ENCODE measurements at regions not wholly inside any gene's neighbourhood (a gene's known extent, or its start where the extent isn't known, plus 50 kb on each side); places are given as distances from the start of the nearest gene placed in this dataset.
"Not testable (repeated sequence)": the region's sequence is repeated elsewhere in the genome, so short reads cannot be mapped to it uniquely, and the experiment has no call there.

DNA sequence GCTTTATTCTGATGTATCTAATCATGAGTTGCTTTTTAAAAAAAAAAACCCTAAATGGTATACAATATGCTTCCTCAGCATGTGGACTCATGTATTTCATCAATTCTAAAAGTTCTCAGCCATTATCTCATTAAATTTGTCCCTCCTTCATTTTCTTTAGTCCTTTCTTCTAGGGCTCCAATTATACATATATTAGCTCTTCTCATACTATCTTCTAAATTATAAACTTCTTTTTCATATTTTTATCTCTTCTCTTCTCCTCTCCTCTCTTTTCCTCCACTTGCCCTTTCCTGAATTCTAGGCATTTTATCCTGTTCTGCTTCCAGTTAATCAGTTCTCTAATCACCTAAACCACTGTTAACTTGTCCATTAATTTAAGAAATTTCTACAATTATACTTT is 55.0 kb upstream of the IL33 start:
- no peak for DNase-seq

DNA sequence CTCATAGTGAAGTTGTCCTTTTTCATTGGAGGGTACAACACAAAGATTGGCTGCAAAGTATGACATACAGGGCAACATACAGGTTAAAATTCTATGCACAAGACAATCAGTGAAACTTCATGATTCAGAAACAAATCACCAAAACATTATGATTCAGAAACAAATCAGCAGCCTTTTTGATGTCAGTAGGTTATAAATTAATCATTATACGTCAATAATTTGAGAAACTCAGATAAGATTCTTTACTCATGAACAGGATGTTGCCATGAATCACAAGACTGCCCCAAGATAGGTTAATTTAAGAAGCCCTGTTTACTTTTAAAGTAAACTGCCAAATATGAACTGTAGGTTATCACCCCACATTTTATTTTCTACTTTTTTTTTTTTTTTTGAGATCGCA is 62.2 kb upstream of the IL33 start:
- no peak for DNase-seq

DNA sequence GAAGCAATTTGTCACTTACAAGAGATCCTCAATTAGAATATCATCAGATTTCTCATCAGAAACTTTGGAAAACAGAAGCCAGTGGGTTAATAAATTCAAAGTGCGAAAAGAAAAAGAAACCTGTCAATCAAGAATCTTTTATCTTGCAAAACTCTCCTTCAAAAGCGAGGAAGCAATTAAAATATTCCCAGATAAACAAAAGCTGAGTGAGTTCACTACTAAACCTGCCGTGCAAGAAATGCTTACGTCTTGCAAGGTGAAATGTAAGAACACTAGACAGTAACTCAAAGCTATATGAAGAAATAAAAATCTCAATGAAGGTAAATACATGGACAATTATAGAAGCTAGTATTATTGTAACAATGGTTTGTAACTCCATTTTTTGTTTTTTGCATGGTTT is 62.8 kb upstream of the IL33 start:
- no peak for DNase-seq

DNA sequence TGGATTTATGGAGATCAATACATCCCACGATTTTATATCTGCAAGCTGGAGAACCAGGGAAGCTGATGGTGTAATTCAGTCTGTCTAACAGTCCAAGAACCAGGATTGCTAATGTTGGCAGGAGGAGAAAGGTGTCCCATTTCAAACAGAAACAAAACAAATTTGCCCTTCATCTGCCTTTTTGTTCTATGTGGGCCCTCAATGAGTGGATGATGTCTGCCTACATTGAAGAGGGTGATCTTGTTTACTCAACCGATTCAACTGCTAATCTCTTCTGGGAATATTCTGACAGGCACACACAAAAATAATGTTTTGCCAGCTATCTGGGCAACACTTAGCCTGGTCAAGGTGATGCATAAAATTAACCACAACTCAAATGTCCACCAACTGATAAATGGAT is 65.1 kb upstream of the IL33 start:
- DNase-seq = no peak

DNA sequence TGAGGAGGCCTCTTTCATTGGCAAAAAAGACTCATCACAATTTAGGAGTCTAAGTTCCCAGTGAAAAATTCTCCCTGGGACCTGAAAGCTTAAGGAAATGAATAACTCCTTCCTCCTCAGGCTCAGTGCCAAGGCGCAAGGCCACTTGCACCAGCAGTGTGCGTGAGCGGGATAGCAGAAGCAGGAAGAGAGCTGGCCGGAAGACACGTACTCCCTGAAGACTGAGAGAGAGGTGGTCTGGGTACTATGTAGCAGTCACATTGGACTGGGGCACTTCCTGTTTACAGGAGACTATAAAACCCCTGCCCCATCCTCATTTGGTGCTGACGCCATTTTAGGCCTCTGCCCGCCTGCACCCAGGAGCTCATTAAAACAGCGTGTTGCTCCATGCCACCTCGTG is 66.3 kb upstream of the IL33 start:
- no peak for DNase-seq

DNA sequence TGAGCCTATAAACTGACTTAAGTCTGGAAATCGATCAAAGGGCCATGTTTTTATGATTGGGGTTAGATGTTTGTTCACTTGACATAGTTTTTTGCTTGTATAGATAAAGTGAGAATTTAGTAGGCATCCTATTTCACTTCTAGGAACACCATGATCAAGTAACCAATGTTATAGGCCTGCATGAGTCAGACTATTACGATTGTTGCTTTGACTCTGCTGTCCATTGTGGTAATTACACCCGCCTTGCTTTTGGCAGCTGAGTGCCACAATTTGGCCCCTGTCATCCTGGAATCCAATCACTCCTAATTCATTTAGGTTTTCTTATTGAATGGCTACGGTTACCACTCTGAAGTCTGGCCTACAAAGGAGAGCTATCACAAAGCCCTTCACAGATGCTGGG is 67.8 kb upstream of the IL33 start:
- no peak for DNase-seq

DNA sequence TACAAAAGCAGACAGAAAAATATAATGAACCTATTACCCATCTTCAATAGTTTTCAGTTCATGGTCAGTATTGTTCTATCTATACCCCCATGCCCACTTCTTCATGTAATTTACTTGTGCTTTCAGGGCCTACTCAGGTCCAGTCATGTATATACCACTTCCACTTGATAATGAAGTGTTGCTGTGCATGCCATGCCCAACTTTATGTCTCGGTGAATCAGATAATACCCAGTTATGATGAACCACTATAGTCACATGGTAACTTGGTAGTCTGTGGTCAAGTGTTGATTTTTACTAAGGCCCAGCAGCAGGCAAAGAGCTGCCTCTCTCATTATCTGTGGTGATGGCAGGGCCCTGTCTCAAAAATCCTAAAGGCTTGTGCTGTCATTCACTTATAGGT is 70.7 kb upstream of the IL33 start:
- no peak for DNase-seq

DNA sequence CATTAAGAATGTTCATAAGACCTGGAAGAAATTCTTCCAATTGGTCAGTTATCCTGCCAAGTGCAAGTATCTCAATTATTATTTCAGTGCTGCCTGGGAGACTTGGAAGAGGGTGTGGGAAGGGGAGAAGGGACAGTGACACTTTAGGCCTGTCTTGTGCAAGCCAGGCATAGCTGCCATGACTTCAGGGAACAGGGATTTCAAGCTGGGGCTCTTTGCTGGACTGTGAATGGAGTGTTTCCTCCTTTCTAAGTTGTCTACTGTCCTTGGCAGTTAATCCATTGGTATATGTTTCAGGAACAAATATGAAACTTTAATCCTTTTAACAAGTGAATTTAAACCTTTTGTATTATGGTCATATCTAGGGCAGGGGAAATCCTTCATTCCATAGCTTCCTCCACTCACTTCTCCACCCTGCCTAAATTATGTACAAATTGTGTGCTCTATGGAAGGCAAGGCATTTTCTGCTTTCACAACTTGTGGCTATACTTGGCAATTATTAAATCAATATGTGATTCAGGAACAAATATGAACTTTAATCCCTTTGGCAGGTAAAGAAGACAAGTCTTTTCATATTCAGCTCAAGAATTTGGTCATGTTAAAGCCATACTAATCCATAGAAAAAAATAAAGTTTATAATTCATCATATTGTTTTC is 72.7 kb upstream of the IL33 start:
- DNase-seq = no peak

DNA sequence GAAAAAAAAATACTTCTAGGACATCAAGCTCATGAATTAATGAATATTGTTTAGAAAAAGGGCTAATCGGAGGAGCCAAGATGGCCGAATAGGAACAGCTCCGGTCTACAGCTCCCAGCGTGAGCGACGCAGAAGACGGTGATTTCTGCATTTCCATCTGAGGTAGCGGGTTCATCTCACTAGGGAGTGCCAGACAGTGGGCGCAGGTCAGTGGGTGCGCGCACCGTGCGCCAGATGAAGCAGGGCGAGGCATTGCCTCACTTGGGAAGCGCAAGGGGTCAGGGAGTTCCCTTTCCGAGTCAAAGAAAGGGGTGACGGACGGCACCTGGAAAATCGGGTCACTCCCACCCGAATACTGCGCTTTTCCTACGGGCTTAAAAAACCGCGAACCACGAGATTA is 79.8 kb upstream of the IL33 start:
- DNase-seq = not testable (repeated sequence)

DNA sequence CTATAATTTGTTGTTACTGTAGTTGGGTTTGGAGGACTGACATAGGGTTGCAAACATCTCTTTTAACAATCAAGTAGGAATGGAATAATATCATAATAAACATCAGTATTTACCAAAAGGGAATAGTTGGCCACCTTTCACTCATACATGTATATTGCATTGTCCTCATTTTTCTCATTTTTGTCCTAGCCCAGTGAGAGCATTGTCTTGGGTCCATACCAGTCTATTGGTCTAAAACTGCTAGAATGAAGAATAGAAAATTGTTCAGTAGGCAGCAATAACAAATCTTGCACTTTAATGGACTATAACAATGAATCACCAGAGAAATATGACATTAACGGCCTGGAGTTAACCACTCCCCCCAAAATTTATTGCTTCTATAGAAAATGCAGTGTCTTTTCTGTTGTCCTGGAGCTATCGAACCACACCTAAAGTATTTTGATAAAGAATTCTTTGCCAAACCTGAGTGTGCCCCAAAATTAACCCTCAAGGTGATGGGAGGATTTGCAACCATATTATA is 80.9 kb upstream of the IL33 start:
- no peak for DNase-seq

DNA sequence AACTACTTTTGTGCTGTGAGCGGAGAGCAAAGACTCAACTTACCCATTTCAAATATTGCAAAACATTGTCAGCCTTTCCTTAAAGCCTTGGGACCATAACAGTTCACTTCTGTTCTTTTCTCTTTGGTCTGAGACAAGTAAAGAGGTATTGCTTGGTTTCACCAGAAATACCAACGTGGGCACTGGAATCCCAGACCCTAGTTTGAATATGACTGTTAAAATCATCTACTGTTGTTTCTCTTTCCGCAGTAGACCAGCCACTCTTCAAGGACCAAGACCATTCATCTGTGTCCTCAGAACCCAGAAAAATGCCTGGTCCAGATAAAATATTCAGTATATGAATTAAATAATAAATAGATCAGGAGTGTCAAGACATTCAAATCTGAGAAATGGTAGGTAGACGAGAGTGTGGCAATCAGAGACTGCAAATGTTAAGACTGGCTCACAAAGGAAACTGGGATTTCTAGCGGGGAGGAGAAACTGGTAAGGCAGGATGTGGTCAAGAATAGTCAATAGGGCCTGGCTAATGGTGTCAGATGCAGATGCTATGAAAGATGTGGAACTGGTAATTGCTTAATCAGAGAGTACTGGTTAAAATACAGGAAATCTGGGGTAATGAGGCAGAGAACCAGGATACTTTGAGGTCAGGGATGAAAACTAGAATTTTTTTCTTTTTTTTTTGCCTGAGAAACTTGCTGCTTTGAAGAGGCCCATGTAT is 82.1 kb upstream of the IL33 start:
- no peak for DNase-seq

DNA sequence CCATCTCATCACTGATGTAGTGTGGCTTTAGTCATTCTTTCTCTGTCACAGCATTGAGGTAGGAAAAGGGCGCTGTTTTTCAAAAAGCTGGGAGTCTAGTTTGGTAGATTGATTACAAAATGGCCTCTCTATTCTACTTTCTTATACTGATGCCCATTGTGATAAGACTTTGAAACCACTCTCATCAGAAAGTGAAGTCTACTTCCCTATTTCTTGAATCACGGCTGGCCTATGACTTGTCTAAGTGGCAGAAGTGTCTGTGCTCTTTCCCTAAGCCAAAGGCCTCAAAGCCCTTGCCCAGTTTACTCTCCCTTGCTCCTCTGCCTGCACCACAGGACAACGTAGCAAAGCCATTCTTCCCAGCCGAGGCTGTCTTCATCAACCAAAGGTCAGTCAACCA is 83.0 kb upstream of the IL33 start:
- no peak for DNase-seq

DNA sequence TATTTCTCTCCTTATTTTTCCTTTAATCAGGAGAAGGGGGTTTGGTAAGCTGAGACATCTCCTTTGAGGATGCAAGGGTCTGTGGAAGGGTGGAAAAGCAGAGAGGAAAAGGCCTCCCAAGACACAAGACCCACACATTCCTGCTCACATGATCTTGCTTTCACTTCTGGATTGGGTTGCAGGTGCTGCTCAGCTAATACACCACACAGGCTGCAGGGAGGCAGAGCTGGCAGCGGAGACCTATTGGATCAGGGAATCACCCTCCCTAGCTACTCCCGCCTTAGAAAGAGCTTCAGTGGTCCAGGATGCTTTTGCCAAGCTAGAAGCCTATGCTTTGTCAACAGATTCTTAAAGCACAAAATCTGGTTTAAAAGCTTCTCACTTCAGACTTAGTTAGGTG is 87.6 kb upstream of the IL33 start:
- DNase-seq = no peak

DNA sequence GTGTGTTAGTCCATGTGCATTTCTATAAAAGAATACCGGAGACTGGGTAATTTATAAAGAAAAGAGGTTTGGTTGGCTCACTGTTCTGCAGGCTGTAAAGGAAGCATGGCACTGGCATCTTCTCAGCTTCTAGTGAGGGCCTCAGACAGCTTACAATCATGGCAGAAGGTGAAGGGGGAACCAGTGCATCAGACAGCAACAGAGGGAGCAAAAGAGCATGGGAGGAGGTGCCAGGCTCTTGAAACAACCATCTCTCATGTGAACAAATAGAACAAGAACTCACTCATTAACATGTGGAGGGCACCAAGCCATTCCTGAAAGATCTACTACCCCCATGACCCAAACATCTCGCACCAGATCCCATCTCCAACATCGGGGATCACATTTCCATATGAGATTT is 89.2 kb upstream of the IL33 start:
- DNase-seq = no peak

DNA sequence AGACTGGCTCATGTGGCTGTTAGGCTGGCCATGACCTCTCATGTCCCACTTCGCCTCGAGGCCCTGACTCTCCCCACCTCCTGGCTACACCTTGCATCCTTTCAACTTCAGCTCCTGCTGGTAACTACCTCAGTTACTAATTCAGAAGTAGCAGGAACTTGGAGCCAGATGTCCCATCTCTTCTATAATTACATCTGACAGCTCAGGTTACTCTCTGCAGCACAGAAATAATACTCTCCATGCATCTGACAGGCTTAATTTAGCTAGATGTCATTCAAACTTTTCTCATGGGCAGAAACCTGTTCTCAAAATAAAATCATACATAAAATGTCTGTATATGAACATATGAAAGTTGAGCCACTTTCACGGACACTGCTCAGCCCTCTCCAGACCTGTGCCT is 92.2 kb upstream of the IL33 start:
- no peak for DNase-seq

DNA sequence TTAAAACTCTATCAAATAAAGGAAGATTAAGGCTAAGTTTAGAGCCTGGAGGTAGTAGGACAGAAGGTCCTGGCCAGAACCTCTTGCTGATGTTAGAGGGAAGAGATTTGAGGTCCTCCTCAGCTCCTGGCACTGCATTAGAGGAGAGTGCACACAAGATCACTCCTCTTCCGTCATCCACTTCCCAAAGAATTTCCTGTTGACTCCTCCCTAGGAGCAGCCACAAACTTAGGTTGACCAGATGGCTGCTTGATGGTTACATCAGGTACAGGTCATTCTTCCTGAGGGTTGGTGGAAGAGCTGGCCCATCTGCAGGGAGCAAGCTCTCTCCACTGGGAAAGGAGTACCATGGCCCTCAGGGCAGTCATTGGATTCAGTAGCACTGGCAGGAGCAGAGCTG is 93.9 kb upstream of the IL33 start:
- no peak for DNase-seq

DNA sequence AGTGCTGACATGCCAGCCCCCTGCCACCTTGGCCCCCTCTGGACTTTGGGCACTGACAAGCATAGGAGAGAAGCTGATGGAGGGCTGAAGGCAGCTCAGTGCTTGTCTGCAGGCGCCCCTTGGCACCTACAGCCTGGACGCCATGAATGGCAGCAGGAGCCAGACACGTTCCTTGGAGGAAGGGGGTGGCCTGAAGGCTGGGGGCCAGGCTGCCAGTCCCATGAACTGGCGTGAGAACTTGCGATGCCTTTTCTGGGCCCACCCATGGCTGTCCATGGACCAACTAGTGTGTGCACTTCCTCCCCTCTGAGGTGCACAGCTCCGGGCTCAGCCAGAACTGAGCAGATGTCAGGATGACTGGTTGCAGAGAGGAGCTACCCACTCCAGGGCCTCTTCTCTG is 99.0 kb upstream of the RANBP6 start:
- no peak for DNase-seq

DNA sequence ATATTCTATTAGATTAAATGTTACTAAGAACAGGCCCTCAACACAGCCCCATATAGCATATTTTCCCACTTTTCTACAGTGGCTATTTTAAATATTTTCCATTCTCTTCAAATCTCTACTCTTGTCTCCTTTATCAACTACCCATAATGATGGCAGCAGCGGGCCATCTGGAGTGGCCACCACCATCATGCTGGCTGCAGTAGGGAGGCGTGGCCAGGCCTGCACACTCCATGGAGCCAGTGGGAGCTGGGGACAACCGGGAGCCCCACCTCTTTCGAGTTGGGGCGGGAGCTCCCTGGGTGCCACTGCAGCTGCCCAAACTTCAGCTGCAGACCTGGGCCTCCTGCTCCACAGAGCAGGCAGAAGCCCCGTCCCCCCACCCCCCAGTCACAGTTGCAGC is 98.4 kb upstream of the RANBP6 start:
- DNase-seq = no peak

DNA sequence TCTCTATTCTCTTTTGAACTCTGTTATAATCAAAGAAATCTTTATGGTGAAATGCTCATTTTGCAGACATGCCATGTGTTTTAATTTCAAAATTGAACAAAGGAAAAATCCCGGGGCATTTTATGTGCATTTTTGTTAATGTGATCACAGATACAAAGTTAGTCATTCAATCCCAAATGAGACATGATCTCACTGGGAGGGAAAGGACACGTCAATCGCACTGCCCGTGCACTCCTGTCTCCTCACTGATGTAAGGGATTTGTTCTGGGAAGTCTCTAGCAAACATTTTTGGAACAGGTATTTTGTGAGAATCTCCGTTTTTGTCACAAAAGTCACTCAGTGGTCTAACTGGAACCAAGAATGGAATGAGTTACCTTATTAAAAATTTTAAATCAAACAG is 97.9 kb upstream of the RANBP6 start:
- no peak for DNase-seq

DNA sequence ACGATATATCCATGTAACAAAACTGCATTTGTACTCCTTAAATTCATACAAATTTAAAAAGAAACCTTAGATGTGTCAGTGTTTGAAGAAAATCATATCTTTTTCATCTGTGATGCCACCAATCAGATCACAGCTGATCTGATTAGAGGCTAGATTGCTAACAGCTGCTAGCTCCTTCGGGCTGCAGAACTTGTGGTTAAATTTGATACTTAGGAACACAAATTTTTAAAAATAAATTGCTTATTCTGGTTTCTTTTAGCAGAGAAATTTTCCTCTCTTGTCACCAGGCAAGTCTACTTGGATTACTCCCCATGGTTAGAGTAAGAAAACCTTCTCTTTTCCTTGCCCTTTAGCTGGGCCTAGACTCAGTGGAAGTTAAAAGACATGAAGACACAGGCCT is 94.6 kb upstream of the RANBP6 start:
- no peak for DNase-seq

DNA sequence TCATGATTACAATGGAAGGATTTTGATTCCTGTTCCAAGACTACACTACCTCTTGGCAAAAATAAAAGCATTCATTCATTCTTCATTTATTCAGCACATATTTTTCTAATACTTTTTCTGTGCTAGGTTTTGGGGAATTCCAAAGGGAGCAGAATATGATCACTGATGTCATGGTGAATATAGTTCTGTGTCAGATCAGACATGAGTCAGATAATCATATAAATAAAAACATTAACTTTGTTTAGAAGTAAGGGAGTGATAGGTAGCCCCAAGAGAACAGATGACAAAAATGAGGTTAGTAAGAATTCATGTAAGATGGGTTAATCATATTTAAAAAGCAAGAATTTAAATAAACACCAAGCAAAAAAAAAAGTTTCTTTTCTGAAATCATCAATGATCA is 94.1 kb upstream of the RANBP6 start:
- no peak for DNase-seq

DNA sequence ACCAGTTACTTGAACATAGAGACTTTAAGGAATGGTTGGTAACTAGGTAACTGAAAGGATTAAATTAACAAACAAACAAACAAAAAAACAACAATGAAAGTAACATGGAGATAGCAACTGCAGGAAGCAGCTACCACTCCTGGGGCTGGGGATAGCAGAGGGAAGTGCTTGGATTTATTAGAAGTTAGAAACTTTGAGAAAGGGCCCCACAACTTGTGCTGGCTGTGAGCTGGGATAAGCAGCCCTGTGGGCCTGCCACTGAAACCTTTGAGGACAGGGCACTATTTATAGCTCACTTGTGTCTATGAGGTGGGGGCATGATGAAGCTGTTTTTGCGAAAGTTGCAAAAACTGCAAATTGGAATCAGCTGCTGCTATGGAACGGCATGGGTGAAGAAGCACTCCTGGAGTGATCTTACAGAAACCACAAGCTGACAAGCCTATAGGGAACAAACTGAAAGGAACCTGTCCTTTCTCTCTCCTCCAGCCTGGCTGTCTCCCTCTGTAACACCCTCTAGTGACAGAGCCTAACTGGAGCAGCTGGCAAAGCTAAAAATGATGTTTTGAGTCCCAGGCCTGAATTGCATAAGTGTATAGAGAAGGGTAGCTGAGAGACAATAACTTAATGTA is 91.4 kb upstream of the RANBP6 start:
- DNase-seq = peak; percentile 23

DNA sequence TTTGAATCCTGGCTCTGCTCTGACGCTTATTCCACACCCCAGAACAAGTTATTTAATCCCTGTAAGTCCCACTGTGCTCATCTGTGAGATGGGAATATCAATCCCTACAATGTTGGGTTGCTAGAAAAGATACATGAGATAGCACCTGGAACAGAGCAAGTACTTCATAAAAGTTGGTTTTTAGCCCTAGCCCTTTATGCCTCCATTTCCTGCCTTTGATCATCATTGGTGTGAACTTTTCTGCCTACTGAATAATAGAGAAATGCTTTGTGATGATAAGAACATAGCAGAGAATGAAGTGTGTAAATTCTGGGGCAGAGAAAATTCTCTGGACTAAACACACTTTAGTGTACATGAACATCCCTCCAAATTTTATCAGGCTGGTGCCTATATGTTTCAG is 90.3 kb upstream of the RANBP6 start:
- no peak for DNase-seq

DNA sequence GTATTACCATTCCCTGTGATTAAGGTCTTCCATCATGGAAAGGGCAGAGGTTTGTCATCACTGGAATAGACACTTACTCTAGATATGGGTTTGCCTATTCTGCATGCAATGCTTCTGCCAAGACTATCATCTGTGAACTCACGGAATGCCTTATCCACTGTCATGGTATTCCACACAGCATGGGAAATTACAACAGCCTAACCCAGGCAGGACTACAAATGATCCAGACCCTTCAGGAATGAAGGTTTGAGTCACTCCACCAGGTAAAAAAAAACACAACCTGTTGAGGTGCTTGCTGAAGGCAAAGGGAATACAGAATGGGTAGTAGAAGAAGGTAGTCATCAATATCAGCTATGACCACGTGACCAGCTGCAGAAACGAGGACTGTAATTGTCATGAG is 89.0 kb upstream of the RANBP6 start:
- not testable (repeated sequence) for DNase-seq
